Activated CD4-positive, alpha-beta memory T cell treated with anti-CD3 and anti-CD28 coated beads, Interleukin-2, amount 10 ng/mL, durations not matched to agents 7 days and 5 days (primary cell): ENCODE measurements at regions not wholly inside any gene's neighbourhood (a gene's known extent, or its start where the extent isn't known, plus 50 kb on each side); places are given as distances from the start of the nearest gene placed in this dataset.

Experiments used
- CTCF ChIA-PET: fragments of 350-600 bp; sonication (Branson Sonifier 250); formaldehyde crosslinking; loops from one replicate; lab custom pipeline; 2021; ENCODE audit warnings: antibody characterized with exemption, inconsistent platforms; lab: Charles Lee
- POLR2A ChIA-PET: fragments of 350-600 bp; sonication (Branson Sonifier 250); formaldehyde crosslinking; loops from one replicate; lab custom pipeline; 2021; ENCODE audit warnings: antibody characterized with exemption; lab: Charles Lee
- DNase-seq: peaks from one replicate; pipeline ENCODE4 v3.0.0-alpha.2; 2020
- H3K27ac Mint-ChIP-seq: one replicate; pipeline ENCODE4 v1.8.0; 2021; ENCODE audit warnings: mild to moderate bottlenecking, mixed read lengths
- H3K27me3 Mint-ChIP-seq: one replicate; pipeline ENCODE4 v1.8.0; 2021; ENCODE audit warnings: mixed read lengths
- H3K36me3 Mint-ChIP-seq: one replicate; pipeline ENCODE4 v1.8.0; 2021; ENCODE audit warnings: low read depth, mixed read lengths
- H3K4me1 Mint-ChIP-seq: one replicate; pipeline ENCODE4 v1.8.0; 2021; ENCODE audit warnings: mixed read lengths
- H3K4me3 Mint-ChIP-seq: one replicate; pipeline ENCODE4 v1.8.0; 2021; ENCODE audit warnings: mild to moderate bottlenecking, mixed read lengths
- H3K9me3 Mint-ChIP-seq: one replicate; pipeline ENCODE4 v1.8.0; 2021; ENCODE audit warnings: mixed read lengths

DNA sequence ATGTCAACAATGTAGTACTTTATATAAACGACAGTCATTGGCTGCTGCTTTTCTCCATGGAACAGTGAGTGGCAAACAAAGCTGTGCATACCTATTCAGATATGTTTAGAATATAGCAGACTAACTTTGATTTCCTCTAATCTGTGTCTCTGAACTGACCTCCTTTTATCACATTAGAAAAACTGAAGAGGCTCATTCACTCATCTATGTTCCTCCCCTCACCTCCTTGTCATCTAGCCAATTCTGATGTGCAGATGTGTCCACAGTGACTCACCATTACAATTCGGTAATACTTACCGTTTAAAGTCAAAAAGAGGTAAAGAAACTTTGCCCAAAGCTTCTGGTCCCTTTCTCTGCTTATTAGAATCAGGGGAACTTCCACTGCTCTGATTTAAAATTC, 51.5 kb upstream of the RPS13 start:
- H3K9me3 Mint-ChIP-seq = no peaks in the 10 kb centered on the region
- H3K27me3 Mint-ChIP-seq = no peaks in the 10 kb centered on the region
- no peak for DNase-seq
- no peak overlapping the region for H3K4me3 Mint-ChIP-seq
- H3K36me3 Mint-ChIP-seq = peaks cover 3% of the 10 kb centered on the region
- ChIA-PET POLR2A (no interaction called here), CTCF (no interaction called here)
- no peaks in the 10 kb centered on the region for H3K4me1 Mint-ChIP-seq
- H3K27ac Mint-ChIP-seq = no peak overlapping the region
